ENCODE measurements at regions not wholly inside any gene's neighbourhood (a gene's known extent, or its start where the extent isn't known, plus 50 kb on each side); places are given as distances from the start of the nearest gene placed in this dataset.

DNA sequence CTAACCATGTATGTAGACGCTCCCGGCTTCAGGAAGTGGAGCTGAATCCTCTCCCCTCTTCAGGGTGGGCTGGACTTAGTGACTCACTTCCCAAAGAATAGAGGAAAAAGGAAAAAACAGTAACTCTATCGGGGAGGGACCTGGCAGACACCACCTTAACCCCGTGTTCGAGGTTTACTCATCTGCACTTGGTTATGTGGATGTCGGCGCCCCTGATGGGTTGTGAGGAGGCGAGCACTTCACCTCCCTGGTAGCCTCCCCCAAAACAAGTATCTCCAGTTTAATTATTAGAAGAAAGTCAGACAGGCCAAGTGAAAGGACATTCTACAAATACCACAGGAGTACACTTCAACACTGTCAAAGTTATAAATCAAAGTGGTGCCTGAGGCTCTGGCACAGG lies 559.7 kb downstream of the TCERG1L start:
- TF ChIP-seq, protein P1, sequence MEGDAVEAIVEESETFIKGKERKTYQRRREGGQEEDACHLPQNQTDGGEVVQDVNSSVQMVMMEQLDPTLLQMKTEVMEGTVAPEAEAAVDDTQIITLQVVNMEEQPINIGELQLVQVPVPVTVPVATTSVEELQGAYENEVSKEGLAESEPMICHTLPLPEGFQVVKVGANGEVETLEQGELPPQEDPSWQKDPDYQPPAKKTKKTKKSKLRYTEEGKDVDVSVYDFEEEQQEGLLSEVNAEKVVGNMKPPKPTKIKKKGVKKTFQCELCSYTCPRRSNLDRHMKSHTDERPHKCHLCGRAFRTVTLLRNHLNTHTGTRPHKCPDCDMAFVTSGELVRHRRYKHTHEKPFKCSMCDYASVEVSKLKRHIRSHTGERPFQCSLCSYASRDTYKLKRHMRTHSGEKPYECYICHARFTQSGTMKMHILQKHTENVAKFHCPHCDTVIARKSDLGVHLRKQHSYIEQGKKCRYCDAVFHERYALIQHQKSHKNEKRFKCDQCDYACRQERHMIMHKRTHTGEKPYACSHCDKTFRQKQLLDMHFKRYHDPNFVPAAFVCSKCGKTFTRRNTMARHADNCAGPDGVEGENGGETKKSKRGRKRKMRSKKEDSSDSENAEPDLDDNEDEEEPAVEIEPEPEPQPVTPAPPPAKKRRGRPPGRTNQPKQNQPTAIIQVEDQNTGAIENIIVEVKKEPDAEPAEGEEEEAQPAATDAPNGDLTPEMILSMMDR (IDR thresholded peaks at IDR 0.05; ENCODE audit: low read length) = no peak
- no peak for TF ChIP-seq EZH2 (IDR thresholded peaks at IDR 0.05; ENCODE audit: borderline replicate concordance, low read length)
